Bronchial epithelial cell (primary cell): ENCODE measurements at regions not wholly inside any gene's neighbourhood (a gene's known extent, or its start where the extent isn't known, plus 50 kb on each side); places are given as distances from the start of the nearest gene placed in this dataset.

ENCODE experiments used
- DNase-seq: peaks from one replicate; pipeline ENCODE4 v3.0.0-alpha.2; 2010; ENCODE audit warnings: low read depth
- FAIRE-seq: peaks from 2 replicates; lab custom pipeline; 2011; peaks lifted over from hg19 to GRCh38; lab: Jason Lieb, UNC
- H3K27me3 ChIP-seq: 2 replicates; pipeline ENCODE4 v1.5.1; 2011; ENCODE audit warnings: low read length; ENCODE audit not compliant: control insufficient read depth, insufficient read depth
- H3K36me3 ChIP-seq: 2 replicates; pipeline ENCODE4 v1.5.1; 2011; ENCODE audit warnings: low read length; ENCODE audit not compliant: control insufficient read depth, insufficient read depth
- H3K4me3 ChIP-seq: 2 replicates; pipeline ENCODE4 v1.5.1; 2011; ENCODE audit warnings: mild to moderate bottlenecking, low read depth, low read length, control low read depth
- CTCF ChIP-seq: IDR thresholded peaks from 2 replicates; pipeline ENCODE4 v1.5.1; 2011; ENCODE audit warnings: mild to moderate bottlenecking, moderate library complexity, low read length, control low read depth, inconsistent platforms; ENCODE audit not compliant: insufficient read depth, severe bottlenecking

- no peak for FAIRE-seq
- Histone ChIP-seq H3K4me3 (no peak overlapping the region), H3K27me3 (no peaks in the 10 kb centered on the region), H3K36me3 (no peaks in the 10 kb centered on the region)
- TF ChIP-seq CTCF, result no peak
- DNase-seq, result no peak
These were observed 181.4 kb upstream of the CACNA2D1 start for GRCh38 chr7:82624965-82625364.

GRCh38 chr7:82624337-82624736, 180.8 kb upstream of the CACNA2D1 start:
- no peaks in the 10 kb centered on the region for H3K27me3 ChIP-seq
- no peak for TF ChIP-seq CTCF
- FAIRE-seq, result no peak
- H3K4me3 ChIP-seq, result no peak overlapping the region
- no peaks in the 10 kb centered on the region for H3K36me3 ChIP-seq
- peak; percentile 12 for DNase-seq

GRCh38 chr7:82623812-82624211, 180.2 kb upstream of the CACNA2D1 start:
- DNase-seq (no peak), FAIRE-seq (no peak)
- Histone ChIP-seq H3K27me3 (no peaks in the 10 kb centered on the region), H3K4me3 (no peak overlapping the region), H3K36me3 (no peaks in the 10 kb centered on the region)
- TF ChIP-seq CTCF, result no peak

- TF ChIP-seq CTCF, result no peak
- FAIRE-seq (no peak), DNase-seq (no peak)
- no peaks in the 10 kb centered on the region for H3K36me3 ChIP-seq
- H3K27me3 ChIP-seq, result no peaks in the 10 kb centered on the region
- H3K4me3 ChIP-seq, result no peak overlapping the region
These were observed 173.6 kb upstream of the CACNA2D1 start for GRCh38 chr7:82617156-82617555.

GRCh38 chr7:82616059-82616728, 172.6 kb upstream of the CACNA2D1 start:
- DNase-seq (no peak), FAIRE-seq (no peak)
- Histone ChIP-seq H3K27me3 (no peaks in the 10 kb centered on the region), H3K4me3 (no peak overlapping the region), H3K36me3 (no peaks in the 10 kb centered on the region)
- TF ChIP-seq CTCF, result no peak

- Histone ChIP-seq H3K36me3 (no peaks in the 10 kb centered on the region), H3K4me3 (no peak overlapping the region), H3K27me3 (no peaks in the 10 kb centered on the region)
- no peak for TF ChIP-seq CTCF
- DNase-seq (no peak), FAIRE-seq (no peak)
These were observed 171.9 kb upstream of the CACNA2D1 start for GRCh38 chr7:82615527-82615926.
